Caco-2 (cell line): ENCODE measurements at regions not wholly inside any gene's neighbourhood (a gene's known extent, or its start where the extent isn't known, plus 50 kb on each side); places are given as distances from the start of the nearest gene placed in this dataset.

ENCODE experiments used
- BruUV-seq: library from RNA; stranded (reverse); fragments of 400-500 nt; replicated peaks from 2 replicates; lab custom pipeline; 2021; lab: Mats Ljungman, UMichigan
- CTCF ChIA-PET: fragments of 300-600 bp; sonication (Branson Sonifier 250); formaldehyde crosslinking; loops from one replicate; lab custom pipeline; 2022; ENCODE audit warnings: antibody characterized with exemption; lab: Charles Lee
- POLR2A ChIA-PET: fragments of 300-600 bp; sonication (Branson Sonifier 250); formaldehyde crosslinking; loops from one replicate; lab custom pipeline; 2022; ENCODE audit warnings: antibody characterized with exemption; lab: Charles Lee
- DNase-seq, 2 experiments: peaks; one replicate each; pipeline versions ENCODE4 v3.0.0 to v3.0.0-alpha.2; 2020 to 2022
- H3K27me3 ChIP-seq: replicated peaks from 2 replicates; pipeline ENCODE4 v1.6.0; 2011; ENCODE audit warnings: low read length; ENCODE audit not compliant: control insufficient read depth, insufficient read depth
- H3K36me3 ChIP-seq: 2 replicates; pipeline ENCODE4 v1.5.1; 2011; ENCODE audit warnings: low read length; ENCODE audit not compliant: control insufficient read depth, insufficient read depth
- H3K4me1 ChIP-seq: fragments of 250-450 bp; sonication (Bioruptor Pico); 2 replicates; pipeline ENCODE4 v1.5.1; 2020; ENCODE audit warnings: mild to moderate bottlenecking
- H3K4me3 ChIP-seq: 2 replicates; pipeline ENCODE4 v1.5.1; 2011; ENCODE audit warnings: low read depth, mild to moderate bottlenecking, control low read depth, low read length
- H3K9me3 ChIP-seq: fragments of 250-450 bp; sonication (Bioruptor Pico); 2 replicates; pipeline ENCODE4 v1.5.1; 2020; ENCODE audit warnings: mild to moderate bottlenecking, moderate library complexity
- H3K27ac Mint-ChIP-seq: one replicate; pipeline ENCODE4 v1.8.0; 2022; ENCODE audit warnings: mixed read lengths; ENCODE audit not compliant: unreplicated experiment
- H3K27me3 Mint-ChIP-seq: one replicate; pipeline ENCODE4 v1.8.0; 2022; ENCODE audit warnings: mixed read lengths; ENCODE audit not compliant: insufficient read depth, unreplicated experiment
- H3K36me3 Mint-ChIP-seq: one replicate; pipeline ENCODE4 v1.8.0; 2022; ENCODE audit warnings: mild to moderate bottlenecking, mixed read lengths; ENCODE audit not compliant: insufficient read depth, unreplicated experiment
- H3K4me1 Mint-ChIP-seq: one replicate; pipeline ENCODE4 v1.8.0; 2022; ENCODE audit warnings: low read depth, mixed read lengths; ENCODE audit not compliant: unreplicated experiment
- H3K4me3 Mint-ChIP-seq: one replicate; pipeline ENCODE4 v1.8.0; 2022; ENCODE audit warnings: mild to moderate bottlenecking, moderate library complexity, mixed read lengths; ENCODE audit not compliant: unreplicated experiment
- H3K9me3 Mint-ChIP-seq: one replicate; pipeline ENCODE4 v1.8.0; 2022; ENCODE audit warnings: mixed read lengths; ENCODE audit not compliant: unreplicated experiment
- intact Hi-C: fragments of 100-400 bp; cut with micrococcal nuclease; formaldehyde crosslinking; loops from one replicate; pipeline ENCODE4 v1.10.0; 2022; ENCODE audit not compliant: unreplicated experiment
- TF ChIP-seq, protein P1 (sequence below), 2 experiments: fragments of 200-600 bp in 1 of 2; IDR thresholded peaks; 1 replicate in 1 of 2; 2 replicates in 1 of 2; pipeline versions ENCODE4 v1.5.1 to v1.8.0; 2011 to 2022; ENCODE audit warnings: antibody characterized with exemption in 1 of 2, control low read depth in 1 of 2, inconsistent platforms in 1 of 2, low read depth in 1 of 2, low read length in 1 of 2, mild to moderate bottlenecking in 1 of 2, moderate library complexity in 1 of 2; ENCODE audit not compliant: insufficient read depth in 1 of 2, severe bottlenecking in 1 of 2, unreplicated experiment in 1 of 2

DNA sequence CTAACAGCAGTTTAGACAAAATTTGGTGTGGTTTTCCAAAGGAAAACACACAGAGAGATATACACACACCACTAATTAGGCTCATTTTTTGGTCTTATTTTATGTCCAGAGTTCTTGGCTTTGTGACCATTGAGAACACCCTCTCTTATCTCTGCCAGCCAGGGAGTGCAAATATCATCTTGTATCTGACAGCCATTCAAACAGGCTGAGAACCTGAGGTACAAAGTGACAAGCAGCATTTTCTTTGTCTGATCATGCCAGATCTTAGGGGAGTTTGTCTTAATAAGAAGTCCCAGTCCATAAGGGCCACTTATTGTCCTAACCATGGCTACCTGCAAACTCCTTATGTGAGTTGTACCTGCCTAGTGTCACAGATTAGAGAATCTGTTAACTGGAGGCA, 1165.2 kb downstream of the BRINP3 start:
- Mint-ChIP-seq H3K9me3 (no peaks in the 10 kb centered on the region), H3K27ac (no peak overlapping the region), H3K4me1 (no peaks in the 10 kb centered on the region), H3K36me3 (no peaks in the 10 kb centered on the region), H3K27me3 (no peaks in the 10 kb centered on the region), H3K4me3 (no peak overlapping the region)
- Histone ChIP-seq H3K9me3 (no peaks in the 10 kb centered on the region), H3K4me3 (no peak overlapping the region), H3K27me3 (no peaks in the 10 kb centered on the region), H3K36me3 (no peaks in the 10 kb centered on the region), H3K4me1 (no peaks in the 10 kb centered on the region; the same call in 1 of the 2 replicates)
- POLR2A ChIA-PET = no interaction called here
- intact Hi-C loops = no loop called here
- CTCF ChIA-PET = no interaction called here
- no TSS peak for BruUV-seq
- DNase-seq = no peak
- TF ChIP-seq, protein P1, sequence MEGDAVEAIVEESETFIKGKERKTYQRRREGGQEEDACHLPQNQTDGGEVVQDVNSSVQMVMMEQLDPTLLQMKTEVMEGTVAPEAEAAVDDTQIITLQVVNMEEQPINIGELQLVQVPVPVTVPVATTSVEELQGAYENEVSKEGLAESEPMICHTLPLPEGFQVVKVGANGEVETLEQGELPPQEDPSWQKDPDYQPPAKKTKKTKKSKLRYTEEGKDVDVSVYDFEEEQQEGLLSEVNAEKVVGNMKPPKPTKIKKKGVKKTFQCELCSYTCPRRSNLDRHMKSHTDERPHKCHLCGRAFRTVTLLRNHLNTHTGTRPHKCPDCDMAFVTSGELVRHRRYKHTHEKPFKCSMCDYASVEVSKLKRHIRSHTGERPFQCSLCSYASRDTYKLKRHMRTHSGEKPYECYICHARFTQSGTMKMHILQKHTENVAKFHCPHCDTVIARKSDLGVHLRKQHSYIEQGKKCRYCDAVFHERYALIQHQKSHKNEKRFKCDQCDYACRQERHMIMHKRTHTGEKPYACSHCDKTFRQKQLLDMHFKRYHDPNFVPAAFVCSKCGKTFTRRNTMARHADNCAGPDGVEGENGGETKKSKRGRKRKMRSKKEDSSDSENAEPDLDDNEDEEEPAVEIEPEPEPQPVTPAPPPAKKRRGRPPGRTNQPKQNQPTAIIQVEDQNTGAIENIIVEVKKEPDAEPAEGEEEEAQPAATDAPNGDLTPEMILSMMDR (IDR thresholded peaks at IDR 0.05; ENCODE audit: insufficient read depth in 1 of 2, low read depth in 1 of 2, low read length in 1 of 2, severe bottlenecking in 1 of 2, unreplicated experiment in 1 of 2) = no peak

DNA sequence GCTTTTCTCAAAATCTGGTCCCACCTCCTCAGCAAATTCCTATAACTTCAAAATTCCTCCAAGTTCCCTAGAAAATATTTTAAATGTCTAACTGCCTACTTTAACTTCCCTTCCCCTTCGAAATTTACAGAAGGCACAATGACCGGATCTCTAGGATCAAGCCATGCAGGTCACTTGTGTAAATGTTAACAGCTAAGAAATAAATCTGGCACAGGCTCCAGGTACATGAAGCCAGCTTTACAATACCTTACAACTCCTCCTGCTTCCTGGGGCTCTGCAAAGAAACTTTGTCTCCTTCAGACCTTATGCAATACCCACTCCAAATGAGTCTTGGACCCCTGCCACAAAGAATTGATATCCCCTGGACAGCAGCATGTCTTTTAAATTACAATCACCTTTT, 1164.2 kb downstream of the BRINP3 start:
- intact Hi-C loops = no loop called here
- POLR2A ChIA-PET = no interaction called here
- Mint-ChIP-seq H3K9me3 (no peaks in the 10 kb centered on the region), H3K27ac (no peak overlapping the region), H3K4me3 (no peak overlapping the region), H3K36me3 (no peaks in the 10 kb centered on the region), H3K4me1 (no peaks in the 10 kb centered on the region), H3K27me3 (no peaks in the 10 kb centered on the region)
- Histone ChIP-seq H3K4me1 (no peaks in the 10 kb centered on the region; the same call in 1 of the 2 replicates), H3K9me3 (no peaks in the 10 kb centered on the region), H3K36me3 (no peaks in the 10 kb centered on the region), H3K4me3 (no peak overlapping the region), H3K27me3 (no peaks in the 10 kb centered on the region)
- CTCF ChIA-PET = no interaction called here
- no TSS peak for BruUV-seq
- TF ChIP-seq, protein P1 (IDR thresholded peaks at IDR 0.05; ENCODE audit: insufficient read depth in 1 of 2, low read depth in 1 of 2, low read length in 1 of 2, severe bottlenecking in 1 of 2, unreplicated experiment in 1 of 2) = no peak
- no peak for DNase-seq

DNA sequence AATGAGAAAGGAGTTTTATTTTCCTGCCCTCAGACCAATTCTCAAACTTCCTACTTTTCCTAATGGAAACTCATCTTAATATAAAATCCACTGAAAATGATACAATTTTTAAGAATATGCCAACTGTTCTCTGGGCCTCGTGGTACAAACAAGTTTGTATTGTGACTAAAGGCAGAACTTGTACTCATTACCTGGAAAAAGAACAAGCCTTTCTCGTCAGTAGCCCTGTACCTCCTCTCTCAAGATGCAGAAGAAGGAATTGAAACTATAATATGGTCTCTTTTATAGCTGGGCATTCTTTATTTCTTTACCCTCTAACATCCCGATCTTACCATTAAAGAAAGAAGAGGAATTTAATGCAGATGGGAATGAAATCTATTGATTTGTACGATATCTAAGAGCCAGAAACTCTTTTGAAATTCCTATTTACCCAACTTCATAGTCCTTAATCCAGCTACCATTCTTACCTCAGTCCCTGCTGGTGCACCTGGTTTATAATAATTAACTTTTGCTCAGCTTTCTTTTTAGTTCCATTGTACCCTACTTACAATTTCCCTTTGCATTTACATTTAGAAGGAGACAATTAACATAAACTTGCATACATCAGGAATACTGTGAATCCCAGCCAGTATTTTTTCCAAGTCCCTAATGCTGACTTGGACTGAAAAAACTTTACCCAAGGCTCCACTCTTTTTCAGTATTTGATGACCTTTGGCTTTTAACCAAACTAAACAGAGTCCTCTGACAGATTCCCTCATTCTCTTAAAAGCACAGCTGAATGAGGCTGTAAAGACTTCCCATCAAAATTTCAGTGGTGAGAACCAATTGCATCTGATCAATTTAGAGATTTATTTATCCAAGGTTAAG, 1162.4 kb downstream of the BRINP3 start:
- Histone ChIP-seq H3K4me3 (no peak overlapping the region), H3K4me1 (no peaks in the 10 kb centered on the region; the same call in 1 of the 2 replicates), H3K36me3 (no peaks in the 10 kb centered on the region), H3K27me3 (no peaks in the 10 kb centered on the region), H3K9me3 (no peaks in the 10 kb centered on the region)
- BruUV-seq = no TSS peak
- no peak for DNase-seq
- TF ChIP-seq, protein P1 (IDR thresholded peaks at IDR 0.05; ENCODE audit: insufficient read depth in 1 of 2, low read depth in 1 of 2, low read length in 1 of 2, severe bottlenecking in 1 of 2, unreplicated experiment in 1 of 2) = no peak
- Mint-ChIP-seq H3K36me3 (no peaks in the 10 kb centered on the region), H3K9me3 (no peaks in the 10 kb centered on the region), H3K27ac (no peak overlapping the region), H3K4me3 (no peak overlapping the region), H3K4me1 (no peaks in the 10 kb centered on the region), H3K27me3 (no peaks in the 10 kb centered on the region)
- intact Hi-C loops = no loop called here
- CTCF ChIA-PET = no interaction called here
- POLR2A ChIA-PET = no interaction called here
